GM12878 (cell line): ENCODE measurements at regions not wholly inside any gene's neighbourhood (a gene's known extent, or its start where the extent isn't known, plus 50 kb on each side); places are given as distances from the start of the nearest gene placed in this dataset.

Source experiments
- ATAC-seq: fragments of 200-7000 bp; cut with Tn5 transposase; 3 replicates; pipeline ENCODE4 v1.9.1; 2020; ENCODE audit warnings: mild to moderate bottlenecking, moderate library complexity
- BruUV-seq: library from RNA; stranded (reverse); fragments of 400-500 nt; replicated peaks from 2 replicates; lab custom pipeline; 2021; lab: Mats Ljungman, UMichigan
- CTCF ChIA-PET: fragments of 300-600 bp; sonication (Branson Sonifier 250); formaldehyde crosslinking; extraction: SDS; loops from one replicate; lab custom pipeline; 2021; ENCODE audit warnings: inconsistent platforms; lab: Yijun Ruan, JAX
- POLR2A ChIA-PET: fragments of 350-600 bp; formaldehyde crosslinking; extraction: SDS; loops from one replicate; lab custom pipeline; 2021; ENCODE audit warnings: inconsistent platforms; lab: Charles Lee
- RAD21 ChIA-PET: fragments of 300-600 bp; sonication (Branson Sonifier 250); formaldehyde crosslinking; loops from one replicate; lab custom pipeline; 2023; ENCODE audit warnings: antibody characterized with exemption; ENCODE audit not compliant: unreplicated experiment; lab: Charles Lee
- SMC1A ChIA-PET: fragments of 300-600 bp; sonication (Branson Sonifier 250); formaldehyde crosslinking; loops from one replicate; lab custom pipeline; 2023; ENCODE audit not compliant: unreplicated experiment, uncharacterized antibody; lab: Charles Lee
- DNase-seq: peaks from one replicate; pipeline ENCODE4 v3.0.0-alpha.2; 2011; ENCODE audit warnings: low read depth, low spot score
- FAIRE-seq: peaks from 3 replicates; lab custom pipeline; 2011; peaks lifted over from hg19 to GRCh38; lab: Jason Lieb, UNC
- H2AFZ ChIP-seq: 2 replicates; pipeline ENCODE4 v1.6.0; 2011; ENCODE audit warnings: low read depth, low read length, control low read depth; ENCODE audit not compliant: control insufficient read depth
- H3K27ac ChIP-seq: 2 replicates; pipeline ENCODE4 v1.5.1; 2011; ENCODE audit warnings: control low read depth; ENCODE audit not compliant: control insufficient read depth, insufficient read depth
- H3K27me3 ChIP-seq, 2 experiments: replicated peaks in 1 of 2; 2 replicates each; pipeline versions ENCODE4 v1.6.0 to v1.6.1; 2011; ENCODE audit warnings: low read length in 1 of 2; ENCODE audit not compliant: control insufficient read depth in 2 of 2, insufficient read depth in 2 of 2
- H3K36me3 ChIP-seq, 2 experiments: 2 replicates each; pipeline ENCODE4 v1.5.1; 2011; ENCODE audit warnings: low read length in 1 of 2; ENCODE audit not compliant: control insufficient read depth in 2 of 2, insufficient read depth in 2 of 2
- H3K4me1 ChIP-seq: 2 replicates; pipeline ENCODE4 v1.6.1; 2011; ENCODE audit warnings: mild to moderate bottlenecking, low read length, moderate library complexity, mixed read lengths; ENCODE audit not compliant: control insufficient read depth, insufficient read depth
- H3K4me2 ChIP-seq: 2 replicates; pipeline ENCODE4 v1.6.0; 2011; ENCODE audit warnings: control low read depth; ENCODE audit not compliant: control insufficient read depth, insufficient read depth
- H3K4me3 ChIP-seq: fragments of 200-600 bp; sonication (generic); 2 replicates; pipeline ENCODE4 v1.5.1; 2016
- H3K79me2 ChIP-seq: 2 replicates; pipeline ENCODE4 v1.6.0; 2011; ENCODE audit warnings: low read length; ENCODE audit not compliant: control insufficient read depth, insufficient read depth
- H3K9ac ChIP-seq: 2 replicates; pipeline ENCODE4 v1.8.0; 2011; ENCODE audit warnings: low read length, control low read depth, mixed read lengths; ENCODE audit not compliant: control insufficient read depth, insufficient read depth
- H3K9me3 ChIP-seq: replicated peaks from 3 replicates; pipeline ENCODE4 v1.5.1; 2011; ENCODE audit warnings: mild to moderate bottlenecking, low read length; ENCODE audit not compliant: control insufficient read depth, insufficient read depth
- H4K20me1 ChIP-seq: 2 replicates; pipeline ENCODE4 v1.6.0; 2011; ENCODE audit not compliant: control insufficient read depth, insufficient read depth
- BHLHE40 ChIP-seq, 2 experiments: fragments of 450-650 bp in 1 of 2; IDR thresholded peaks; 2 replicates each; pipeline ENCODE4 v1.6.1; 2011 to 2017; ENCODE audit warnings: low read depth in 2 of 2, borderline replicate concordance in 1 of 2, improper control_type of control experiment in 1 of 2, low read length in 1 of 2, mild to moderate bottlenecking in 1 of 2
- EED ChIP-seq: sonication (generic); IDR thresholded peaks from 2 replicates; pipeline ENCODE4 v1.6.1; 2016; ENCODE audit warnings: antibody characterized with exemption, low read depth
- EGR1 ChIP-seq, 2 experiments: IDR thresholded peaks; 1 replicate in 1 of 2; 2 replicates in 1 of 2; pipeline ENCODE4 v1.6.1; 2011 to 2012; ENCODE audit warnings: low read depth in 2 of 2, low read length in 2 of 2, borderline replicate concordance in 1 of 2, mild to moderate bottlenecking in 1 of 2, moderate library complexity in 1 of 2
- NRF1 ChIP-seq: conservative IDR thresholded peaks from 2 replicates; pipeline ENCODE4 v1.6.1; 2011; ENCODE audit warnings: mild to moderate bottlenecking, low read depth, low read length, improper control_type of control experiment
- RELA ChIP-seq: fragments of 450-650 bp; IDR thresholded peaks from 2 replicates; pipeline ENCODE4 v1.8.0; 2014; ENCODE audit warnings: borderline replicate concordance; ENCODE audit not compliant: partially characterized antibody
- SMAD1 ChIP-seq: fragments of 450-650 bp; IDR thresholded peaks from 2 replicates; pipeline ENCODE4 v1.6.1; 2018; ENCODE audit warnings: mild to moderate bottlenecking, low read depth; ENCODE audit not compliant: partially characterized antibody
- TCF12 ChIP-seq: IDR thresholded peaks from 2 replicates; pipeline ENCODE4 v1.6.1; 2011; ENCODE audit warnings: low read depth, mild to moderate bottlenecking, low read length
- WRNIP1 ChIP-seq: IDR thresholded peaks from 2 replicates; pipeline ENCODE4 v1.6.1; 2011; ENCODE audit warnings: low read depth, low read length, improper control_type of control experiment, borderline replicate concordance
- WGBS: methylation state at CpG from one replicate; pipeline ENCODE4 v1.1.6; 2016; ENCODE audit warnings: low lambda C conversion rate; ENCODE audit not compliant: insufficient replicate concordance, insufficient coverage; ENCODE audit errors: missing lambda C conversion rate; 5-methylcytosine and 5-hydroxymethylcytosine counted together
- in situ Hi-C: fragments of 300-500 bp; cut with MboI; formaldehyde crosslinking; loops from 9 replicates; pipeline ENCODE4 v1.14.3; 2018; ENCODE audit warnings: mixed read lengths
- intact Hi-C: fragments of 100-400 bp; cut with micrococcal nuclease; formaldehyde crosslinking; loops from one replicate; pipeline ENCODE4 v1.14.2; 2022; ENCODE audit not compliant: unreplicated experiment
- TF ChIP-seq, protein P1 (sequence below): fragments of 450-650 bp; IDR thresholded peaks from 2 replicates; pipeline ENCODE4 v1.6.1; 2016; ENCODE audit warnings: mild to moderate bottlenecking, moderate library complexity, borderline replicate concordance
- TF ChIP-seq, protein P2 (sequence below): fragments of 450-650 bp; IDR thresholded peaks from 2 replicates; pipeline ENCODE4 v1.6.1; 2017; ENCODE audit warnings: antibody characterized with exemption, mild to moderate bottlenecking, moderate library complexity
- TF ChIP-seq, protein P3 (sequence below): fragments of 450-650 bp; formaldehyde crosslinking; IDR thresholded peaks from 2 replicates; pipeline ENCODE4 v1.5.0; 2022; ENCODE audit warnings: mild to moderate bottlenecking, missing genetic modification characterization

DNA sequence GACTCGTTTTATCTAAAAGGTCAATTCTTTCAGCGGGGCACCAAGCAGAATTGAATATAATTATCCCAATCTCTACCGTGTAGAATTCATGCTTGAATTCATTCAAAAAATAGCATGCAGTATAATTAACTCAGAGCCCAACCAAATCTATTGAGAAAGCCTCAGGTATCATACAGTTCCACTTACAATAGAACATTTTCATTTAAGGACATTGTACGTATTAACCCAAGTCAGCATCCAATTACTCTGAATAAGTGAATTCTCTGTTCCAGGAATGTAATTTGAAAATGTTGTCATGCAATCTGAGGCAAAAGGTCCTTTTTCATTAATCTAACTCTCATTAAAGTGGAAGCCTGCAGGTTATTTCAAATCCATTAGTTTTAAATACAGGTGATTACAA is 78.5 kb downstream of the SALL1 start (continued):
- no peak for TF ChIP-seq EED
- TF ChIP-seq NRF1, result no peak
- TF ChIP-seq RELA, result no peak

DNA sequence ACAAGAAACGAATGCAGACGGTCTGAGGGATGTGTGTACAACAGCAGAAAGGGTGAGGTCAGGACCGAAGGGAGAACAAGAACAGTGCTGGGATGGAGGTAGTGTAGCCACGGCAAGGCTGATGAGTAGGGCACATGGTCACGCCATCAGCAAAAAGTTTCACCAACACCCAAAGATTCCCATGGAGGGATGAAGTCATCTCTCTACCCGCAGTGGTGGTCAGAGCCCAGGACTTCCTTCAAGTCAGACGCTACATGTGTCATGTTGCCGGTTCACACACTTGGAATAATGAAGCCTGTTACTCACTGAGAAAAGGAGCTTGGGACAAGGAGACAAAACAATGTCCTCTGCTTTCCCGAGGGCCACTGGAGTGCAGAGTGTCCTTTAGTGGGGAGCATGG is 79.7 kb downstream of the SALL1 start:
- Histone ChIP-seq H3K36me3 (no peaks in the 10 kb centered on the region), H3K4me1 (no peaks in the 10 kb centered on the region), H3K9ac (no peak overlapping the region), H3K27me3 (no peaks in the 10 kb centered on the region), H3K9me3 (no peaks in the 10 kb centered on the region), H2AFZ (no peak overlapping the region), H3K79me2 (no peaks in the 10 kb centered on the region), H3K27ac (no peak overlapping the region), H3K4me3 (no peak overlapping the region), H3K4me2 (no peak overlapping the region), H4K20me1 (no peaks in the 10 kb centered on the region)
- TF ChIP-seq TCF12, result no peak
- TF ChIP-seq EGR1 (IDR thresholded peaks at IDR 0.05; ENCODE audit: borderline replicate concordance in 1 of 2, low read depth in 2 of 2, low read length in 2 of 2), result no peak
- TF ChIP-seq, protein P1, sequence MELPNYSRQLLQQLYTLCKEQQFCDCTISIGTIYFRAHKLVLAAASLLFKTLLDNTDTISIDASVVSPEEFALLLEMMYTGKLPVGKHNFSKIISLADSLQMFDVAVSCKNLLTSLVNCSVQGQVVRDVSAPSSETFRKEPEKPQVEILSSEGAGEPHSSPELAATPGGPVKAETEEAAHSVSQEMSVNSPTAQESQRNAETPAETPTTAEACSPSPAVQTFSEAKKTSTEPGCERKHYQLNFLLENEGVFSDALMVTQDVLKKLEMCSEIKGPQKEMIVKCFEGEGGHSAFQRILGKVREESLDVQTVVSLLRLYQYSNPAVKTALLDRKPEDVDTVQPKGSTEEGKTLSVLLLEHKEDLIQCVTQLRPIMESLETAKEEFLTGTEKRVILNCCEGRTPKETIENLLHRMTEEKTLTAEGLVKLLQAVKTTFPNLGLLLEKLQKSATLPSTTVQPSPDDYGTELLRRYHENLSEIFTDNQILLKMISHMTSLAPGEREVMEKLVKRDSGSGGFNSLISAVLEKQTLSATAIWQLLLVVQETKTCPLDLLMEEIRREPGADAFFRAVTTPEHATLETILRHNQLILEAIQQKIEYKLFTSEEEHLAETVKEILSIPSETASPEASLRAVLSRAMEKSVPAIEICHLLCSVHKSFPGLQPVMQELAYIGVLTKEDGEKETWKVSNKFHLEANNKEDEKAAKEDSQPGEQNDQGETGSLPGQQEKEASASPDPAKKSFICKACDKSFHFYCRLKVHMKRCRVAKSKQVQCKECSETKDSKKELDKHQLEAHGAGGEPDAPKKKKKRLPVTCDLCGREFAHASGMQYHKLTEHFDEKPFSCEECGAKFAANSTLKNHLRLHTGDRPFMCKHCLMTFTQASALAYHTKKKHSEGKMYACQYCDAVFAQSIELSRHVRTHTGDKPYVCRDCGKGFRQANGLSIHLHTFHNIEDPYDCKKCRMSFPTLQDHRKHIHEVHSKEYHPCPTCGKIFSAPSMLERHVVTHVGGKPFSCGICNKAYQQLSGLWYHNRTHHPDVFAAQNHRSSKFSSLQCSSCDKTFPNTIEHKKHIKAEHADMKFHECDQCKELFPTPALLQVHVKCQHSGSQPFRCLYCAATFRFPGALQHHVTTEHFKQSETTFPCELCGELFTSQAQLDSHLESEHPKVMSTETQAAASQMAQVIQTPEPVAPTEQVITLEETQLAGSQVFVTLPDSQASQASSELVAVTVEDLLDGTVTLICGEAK, result no peak
- TF ChIP-seq WRNIP1, result no peak
- no peak for TF ChIP-seq BHLHE40 (IDR thresholded peaks at IDR 0.05; ENCODE audit: borderline replicate concordance in 1 of 2, low read depth in 2 of 2, low read length in 1 of 2)
- TF ChIP-seq SMAD1, result no peak
- TF ChIP-seq, protein P2, sequence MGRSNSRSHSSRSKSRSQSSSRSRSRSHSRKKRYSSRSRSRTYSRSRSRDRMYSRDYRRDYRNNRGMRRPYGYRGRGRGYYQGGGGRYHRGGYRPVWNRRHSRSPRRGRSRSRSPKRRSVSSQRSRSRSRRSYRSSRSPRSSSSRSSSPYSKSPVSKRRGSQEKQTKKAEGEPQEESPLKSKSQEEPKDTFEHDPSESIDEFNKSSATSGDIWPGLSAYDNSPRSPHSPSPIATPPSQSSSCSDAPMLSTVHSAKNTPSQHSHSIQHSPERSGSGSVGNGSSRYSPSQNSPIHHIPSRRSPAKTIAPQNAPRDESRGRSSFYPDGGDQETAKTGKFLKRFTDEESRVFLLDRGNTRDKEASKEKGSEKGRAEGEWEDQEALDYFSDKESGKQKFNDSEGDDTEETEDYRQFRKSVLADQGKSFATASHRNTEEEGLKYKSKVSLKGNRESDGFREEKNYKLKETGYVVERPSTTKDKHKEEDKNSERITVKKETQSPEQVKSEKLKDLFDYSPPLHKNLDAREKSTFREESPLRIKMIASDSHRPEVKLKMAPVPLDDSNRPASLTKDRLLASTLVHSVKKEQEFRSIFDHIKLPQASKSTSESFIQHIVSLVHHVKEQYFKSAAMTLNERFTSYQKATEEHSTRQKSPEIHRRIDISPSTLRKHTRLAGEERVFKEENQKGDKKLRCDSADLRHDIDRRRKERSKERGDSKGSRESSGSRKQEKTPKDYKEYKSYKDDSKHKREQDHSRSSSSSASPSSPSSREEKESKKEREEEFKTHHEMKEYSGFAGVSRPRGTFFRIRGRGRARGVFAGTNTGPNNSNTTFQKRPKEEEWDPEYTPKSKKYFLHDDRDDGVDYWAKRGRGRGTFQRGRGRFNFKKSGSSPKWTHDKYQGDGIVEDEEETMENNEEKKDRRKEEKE, result no peak
- TF ChIP-seq, protein P3, sequence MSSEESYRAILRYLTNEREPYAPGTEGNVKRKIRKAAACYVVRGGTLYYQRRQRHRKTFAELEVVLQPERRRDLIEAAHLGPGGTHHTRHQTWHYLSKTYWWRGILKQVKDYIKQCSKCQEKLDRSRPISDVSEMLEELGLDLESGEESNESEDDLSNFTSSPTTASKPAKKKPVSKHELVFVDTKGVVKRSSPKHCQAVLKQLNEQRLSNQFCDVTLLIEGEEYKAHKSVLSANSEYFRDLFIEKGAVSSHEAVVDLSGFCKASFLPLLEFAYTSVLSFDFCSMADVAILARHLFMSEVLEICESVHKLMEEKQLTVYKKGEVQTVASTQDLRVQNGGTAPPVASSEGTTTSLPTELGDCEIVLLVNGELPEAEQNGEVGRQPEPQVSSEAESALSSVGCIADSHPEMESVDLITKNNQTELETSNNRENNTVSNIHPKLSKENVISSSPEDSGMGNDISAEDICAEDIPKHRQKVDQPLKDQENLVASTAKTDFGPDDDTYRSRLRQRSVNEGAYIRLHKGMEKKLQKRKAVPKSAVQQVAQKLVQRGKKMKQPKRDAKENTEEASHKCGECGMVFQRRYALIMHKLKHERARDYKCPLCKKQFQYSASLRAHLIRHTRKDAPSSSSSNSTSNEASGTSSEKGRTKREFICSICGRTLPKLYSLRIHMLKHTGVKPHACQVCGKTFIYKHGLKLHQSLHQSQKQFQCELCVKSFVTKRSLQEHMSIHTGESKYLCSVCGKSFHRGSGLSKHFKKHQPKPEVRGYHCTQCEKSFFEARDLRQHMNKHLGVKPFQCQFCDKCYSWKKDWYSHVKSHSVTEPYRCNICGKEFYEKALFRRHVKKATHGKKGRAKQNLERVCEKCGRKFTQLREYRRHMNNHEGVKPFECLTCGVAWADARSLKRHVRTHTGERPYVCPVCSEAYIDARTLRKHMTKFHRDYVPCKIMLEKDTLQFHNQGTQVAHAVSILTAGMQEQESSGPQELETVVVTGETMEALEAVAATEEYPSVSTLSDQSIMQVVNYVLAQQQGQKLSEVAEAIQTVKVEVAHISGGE (CRISPR knock-in tag), result no peak
- CTCF ChIA-PET, result no interaction called here
- POLR2A ChIA-PET, result no interaction called here
- FAIRE-seq (no peak), ATAC-seq (no peak), DNase-seq (no peak)
- BruUV-seq, result no TSS peak
- SMC1A ChIA-PET, result no interaction called here
- intact Hi-C loops, result no loop called here
- in situ Hi-C loops, result no loop called here
- RAD21 ChIA-PET, result no interaction called here
- WGBS, result 13% methylated on average over 9 of the region's 9 CpGs
